NOMO-1 treated with DMSO at 0.1 percent for 48 hours (cell line): ENCODE measurements at regions not wholly inside any gene's neighbourhood (a gene's known extent, or its start where the extent isn't known, plus 50 kb on each side); places are given as distances from the start of the nearest gene placed in this dataset.
A peak's percentile ranks its signal among the peaks of the same experiment; 100 is the strongest.

Experiments used
- DNase-seq: peaks from one replicate; lab custom pipeline; 2025; ENCODE audit not compliant: unreplicated experiment; lab: John Stamatoyannopoulos, UW

- DNase-seq = no peak
These were observed 556.5 kb downstream of the QKI start for GRCh38 chr6:163970846-163971564.

GRCh38 chr6:163965426-163966348 lies 551.2 kb downstream of the QKI start:
- no peak for DNase-seq

GRCh38 chr6:163964789-163965188 lies 550.3 kb downstream of the QKI start:
- DNase-seq = no peak

DNA sequence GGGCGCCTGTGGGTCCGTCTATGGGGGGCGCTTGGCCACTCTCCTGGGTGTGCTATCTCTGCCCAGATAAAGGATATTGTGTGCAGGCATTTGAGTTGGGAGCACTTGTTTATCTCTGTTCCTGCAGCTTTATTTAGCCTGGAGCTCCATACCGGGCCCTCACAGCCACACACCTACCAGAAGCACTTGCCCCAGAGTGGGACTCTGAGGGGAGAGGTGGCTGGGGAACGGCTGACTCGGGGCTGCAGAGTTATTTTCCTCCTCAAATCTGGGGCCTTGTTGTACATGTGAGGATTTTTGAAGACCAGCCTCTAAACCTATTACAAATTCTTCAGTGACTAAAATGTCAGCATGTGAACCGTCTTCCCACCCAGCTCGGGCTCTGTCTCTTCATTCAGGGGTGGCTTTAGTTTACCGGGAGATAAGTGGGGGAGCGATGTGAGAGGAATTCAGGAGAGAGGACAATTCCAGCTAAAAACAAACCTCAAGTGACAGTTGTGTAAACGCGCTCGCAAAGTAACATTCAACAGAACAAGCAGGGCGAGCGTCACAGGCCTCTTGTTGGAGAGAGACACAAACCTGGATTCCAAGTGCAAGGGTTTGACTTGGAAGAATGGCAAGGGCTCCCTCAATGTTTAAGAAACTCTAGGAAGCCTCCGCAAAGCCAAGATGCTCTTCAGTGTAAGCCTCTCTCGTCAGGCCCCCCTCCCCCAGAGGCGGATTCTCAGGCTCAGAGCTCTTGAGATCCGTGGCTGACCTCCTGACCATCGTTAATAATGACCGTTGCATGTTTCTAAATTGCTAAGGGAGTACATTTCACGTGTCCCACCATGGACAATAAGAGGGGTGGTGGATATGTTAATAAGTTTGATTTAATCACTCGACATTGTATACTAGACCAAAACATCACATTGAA lies 548.9 kb downstream of the QKI start:
- no peak for DNase-seq

GRCh38 chr6:163962627-163963117 lies 548.2 kb downstream of the QKI start:
- no peak for DNase-seq

GRCh38 chr6:163960128-163960527 lies 545.6 kb downstream of the QKI start:
- DNase-seq = no peak

DNA sequence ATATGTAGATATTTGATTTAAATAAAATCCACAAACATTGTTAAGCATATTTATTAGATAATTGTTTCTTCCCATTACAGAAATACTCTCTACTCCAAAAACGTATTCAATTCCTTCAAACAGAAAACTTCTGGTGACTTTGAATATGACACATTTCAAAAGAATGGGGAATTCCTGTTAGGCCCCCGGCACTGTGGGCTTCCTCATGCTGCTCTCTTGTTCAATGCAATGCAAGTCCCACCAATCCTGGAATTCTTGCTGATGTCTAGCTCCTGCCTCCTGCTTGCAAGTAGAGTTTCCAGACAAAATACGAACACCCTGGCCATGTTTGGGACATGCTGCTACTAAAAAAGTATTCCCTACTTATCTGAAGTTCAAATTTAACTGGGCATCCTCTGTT lies 544.1 kb downstream of the QKI start:
- no peak for DNase-seq

- peak; percentile 70 for DNase-seq
These were observed 542.3 kb downstream of the QKI start for GRCh38 chr6:163956571-163957407.

GRCh38 chr6:163955756-163956155 lies 541.2 kb downstream of the QKI start:
- DNase-seq = no peak

- no peak for DNase-seq
These were observed 540.6 kb downstream of the QKI start for GRCh38 chr6:163955096-163955495.

- no peak for DNase-seq
These were observed 539.7 kb downstream of the QKI start for GRCh38 chr6:163954088-163954775.

- no peak for DNase-seq
These were observed 537.5 kb downstream of the QKI start for GRCh38 chr6:163952005-163952404.

DNA sequence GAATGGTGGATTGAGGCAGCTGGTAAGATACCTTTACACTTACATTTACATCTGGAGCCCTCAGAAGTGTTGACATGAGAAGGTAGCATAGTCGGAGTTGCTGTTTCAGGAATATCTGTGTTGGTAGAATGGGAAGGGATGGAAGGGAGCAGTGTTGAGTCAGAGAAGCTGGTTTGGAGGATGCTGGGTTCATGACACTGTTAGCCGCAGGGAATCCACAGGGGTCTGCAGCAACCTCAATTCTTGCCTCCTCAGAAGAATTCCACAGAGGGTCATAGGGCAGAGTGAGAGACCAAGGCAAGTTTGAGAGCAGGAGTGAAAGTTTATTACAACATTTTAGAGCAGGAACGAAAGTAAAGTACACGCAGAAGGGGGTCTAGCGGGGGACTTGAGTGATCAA lies 536.8 kb downstream of the QKI start:
- DNase-seq = no peak

GRCh38 chr6:163950159-163950558 lies 535.6 kb downstream of the QKI start:
- DNase-seq = no peak

DNA sequence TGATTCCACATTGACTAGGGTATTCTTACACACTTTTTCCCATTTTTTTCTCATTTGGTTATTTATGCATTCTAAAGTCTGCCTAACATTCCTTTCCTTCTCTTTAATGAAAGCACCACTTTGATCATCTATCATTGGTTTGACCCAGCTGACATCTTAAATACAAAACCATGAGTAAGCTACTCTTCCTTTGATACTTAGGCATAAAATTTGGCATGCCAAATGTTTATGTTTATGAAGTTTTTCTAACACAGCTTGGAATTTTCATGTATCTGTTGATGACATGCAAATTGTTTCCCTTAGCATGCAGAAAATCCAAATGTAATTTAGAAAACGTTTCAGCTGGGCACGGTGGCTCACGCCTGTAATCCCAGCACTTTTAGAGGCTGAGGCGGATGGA lies 534.9 kb downstream of the QKI start:
- no peak for DNase-seq

DNA sequence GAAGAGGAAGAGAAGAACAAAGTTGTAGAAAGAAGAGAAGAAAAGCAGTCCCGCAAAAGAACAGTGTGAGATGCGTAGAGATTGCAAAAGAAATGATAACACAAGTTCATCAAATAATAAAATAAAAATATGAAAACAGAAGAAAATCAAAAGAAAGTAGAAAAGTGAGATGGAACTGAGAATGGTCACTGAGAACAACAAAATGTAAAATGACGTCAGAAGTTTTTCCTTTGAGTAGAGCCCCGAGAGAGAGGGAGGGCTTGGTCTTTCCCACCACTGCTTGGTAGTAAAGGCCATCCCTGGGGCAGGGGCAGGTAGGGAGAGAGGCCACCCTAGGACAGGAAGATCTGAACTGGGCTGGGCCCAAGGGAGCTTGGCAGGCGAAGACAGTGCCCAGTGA lies 533.7 kb downstream of the QKI start:
- DNase-seq = no peak

DNA sequence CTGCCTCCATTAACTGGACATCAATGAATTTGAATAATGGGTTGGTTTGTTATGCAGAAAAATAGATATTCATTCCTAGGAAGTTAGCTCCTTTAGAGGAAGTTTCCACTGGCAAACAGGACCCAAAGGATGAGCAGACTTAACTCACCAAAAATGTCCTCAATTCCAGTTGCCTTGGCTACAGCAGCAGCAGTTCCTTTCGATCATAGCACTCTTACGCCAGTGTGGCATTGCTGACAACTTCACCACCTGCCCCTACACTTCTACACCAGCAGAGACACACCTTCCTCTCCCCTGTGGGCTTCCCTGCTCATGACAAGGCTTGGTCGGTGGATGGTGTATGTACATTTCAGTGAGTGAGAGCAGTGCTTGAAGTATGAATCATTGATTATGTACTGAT lies 532.8 kb downstream of the QKI start:
- DNase-seq = no peak

DNA sequence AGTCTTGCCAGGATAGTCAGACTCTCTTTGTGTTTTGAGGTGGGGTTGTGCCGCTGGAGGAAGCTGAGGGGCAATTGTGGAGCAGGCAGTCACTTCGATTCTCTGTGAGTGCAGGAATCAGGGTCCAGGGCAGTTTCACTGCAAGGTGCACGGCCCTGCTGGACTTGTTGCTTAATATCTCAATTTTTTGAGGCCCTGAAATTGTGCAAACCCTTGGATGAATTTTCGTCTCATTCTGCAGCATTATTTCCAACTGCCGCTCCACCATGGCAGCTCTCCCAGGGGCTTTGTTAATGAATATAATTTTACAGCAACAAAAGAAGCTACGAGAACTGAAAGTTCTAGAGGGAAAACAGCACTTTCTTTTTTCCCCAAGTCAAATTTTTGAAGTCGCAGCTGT lies 531.9 kb downstream of the QKI start:
- no peak for DNase-seq

- no peak for DNase-seq
These were observed 531.3 kb downstream of the QKI start for GRCh38 chr6:163945808-163946207.

DNA sequence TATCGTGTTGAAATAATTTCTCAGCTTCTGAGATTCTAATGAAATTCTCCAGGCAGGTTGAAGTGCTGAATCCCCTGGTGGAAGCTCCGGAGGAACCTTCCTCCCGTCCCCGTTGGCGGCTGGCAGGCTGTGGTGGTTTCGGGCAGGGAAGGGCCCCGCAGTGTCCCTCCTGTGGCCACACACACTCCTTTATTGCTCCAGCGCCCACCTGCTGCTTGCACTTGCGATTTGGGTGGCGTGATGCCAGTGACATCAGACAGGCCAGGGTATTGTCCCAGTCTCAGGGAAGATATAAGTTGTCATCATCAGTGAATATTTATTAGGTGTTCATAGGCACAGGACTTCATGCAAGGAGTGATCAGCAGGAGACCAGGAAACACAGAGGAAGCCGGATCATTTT lies 530.4 kb downstream of the QKI start:
- DNase-seq = no peak
